ENCODE measurements at regions not wholly inside any gene's neighbourhood (a gene's known extent, or its start where the extent isn't known, plus 50 kb on each side); places are given as distances from the start of the nearest gene placed in this dataset.

DNA sequence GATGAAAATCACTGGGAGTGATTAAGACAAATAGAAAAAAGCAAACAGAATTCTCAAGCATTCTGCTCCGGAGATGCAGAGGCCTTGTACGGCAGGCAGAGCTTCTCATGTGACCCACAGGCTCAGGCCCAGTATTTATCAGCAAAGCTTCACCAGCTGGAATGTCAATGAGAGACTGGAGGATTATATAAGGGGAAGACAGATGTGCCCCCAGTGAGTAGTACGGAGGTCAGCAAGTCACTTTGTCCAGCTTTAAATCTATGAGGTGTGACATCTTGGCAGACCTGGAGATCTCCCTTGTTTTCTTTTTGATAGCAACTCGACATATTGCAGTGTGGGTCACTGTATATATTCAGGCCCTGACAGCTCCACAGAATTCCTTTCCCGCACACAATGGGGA lies 106.8 kb downstream of the HHIPL2 start (continued):
- TF ChIP-seq EGR1 (IDR thresholded peaks at IDR 0.05; ENCODE audit: borderline replicate concordance, low read depth, low read length), result no peak

DNA sequence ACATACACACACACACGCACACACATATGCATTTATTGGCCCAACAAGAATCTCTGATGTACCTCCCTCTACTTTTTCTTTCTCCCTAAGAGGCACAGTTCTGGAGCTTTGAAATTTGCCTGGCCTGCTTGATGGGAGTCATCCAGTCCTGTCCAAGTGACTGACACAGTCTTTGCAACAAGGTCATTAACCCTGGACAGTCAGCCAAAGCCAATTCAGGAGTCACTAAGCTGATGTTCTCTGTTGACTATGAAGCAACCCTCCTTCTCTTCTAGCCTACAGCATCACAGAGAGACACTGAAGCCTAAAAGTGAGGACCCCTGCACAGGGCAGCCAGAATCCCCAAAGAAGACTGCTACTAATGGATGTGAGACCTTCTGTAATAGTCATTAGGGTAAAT lies 123.1 kb downstream of the HHIPL2 start:
- Histone ChIP-seq H3K9ac (replicated peaks in 1 of 4; ENCODE audit: extremely low read depth in 1 of 4, low read depth in 3 of 4, low read length in 3 of 4) (no peak overlapping the region), H4K91ac (replicated peaks; ENCODE audit: insufficient read length, low read length) (no peak overlapping the region), H4K5ac (ENCODE audit: insufficient read length, low read depth, low read length) (no peak overlapping the region), H3K27me3 (replicated peaks in 1 of 4; ENCODE audit: control insufficient read depth in 3 of 4, extremely low read depth in 1 of 4, insufficient read depth in 3 of 4, low read length in 3 of 4) (no peaks in the 10 kb centered on the region), H4K20me1 (replicated peaks in 1 of 2; ENCODE audit: control insufficient read depth in 1 of 2, insufficient read depth in 2 of 2, low read length in 2 of 2) (no peaks in the 10 kb centered on the region), H3K27ac (ENCODE audit: low read depth, low read length) (no peak overlapping the region), H3K4me3 (ENCODE audit: extremely low read depth in 1 of 4, insufficient read depth in 2 of 4, low read depth in 3 of 4, low read length in 4 of 4) (no peak overlapping the region), H3K14ac (ENCODE audit: insufficient read length) (no peak overlapping the region), H4K8ac (ENCODE audit: extremely low read depth, insufficient read depth, low read length) (no peak overlapping the region), H3K36me3 (ENCODE audit: control insufficient read depth in 2 of 4, insufficient read depth in 4 of 4, low read length in 3 of 4) (no peaks in the 10 kb centered on the region), H3K4me2 (ENCODE audit: insufficient read depth in 1 of 2, low read depth in 2 of 2, low read length in 2 of 2) (no peak overlapping the region), H3K9me3 (ENCODE audit: insufficient read depth in 2 of 2, low read depth in 1 of 2, low read length in 1 of 2) (no peaks in the 10 kb centered on the region), H3K56ac (replicated peaks; ENCODE audit: insufficient read length, low read depth, low read length) (no peak overlapping the region), H3K23ac (ENCODE audit: insufficient read length) (no peak overlapping the region), H3K79me2 (ENCODE audit: control insufficient read depth in 1 of 2, insufficient read depth in 2 of 2, low read length in 2 of 2) (no peaks in the 10 kb centered on the region), H3K4ac (replicated peaks; ENCODE audit: insufficient read length, low read depth, low read length) (no peak overlapping the region), H2BK5ac (ENCODE audit: low read depth, low read length) (no peak overlapping the region), H3K79me1 (ENCODE audit: low read depth, low read length) (no peaks in the 10 kb centered on the region), H3K4me1 (replicated peaks in 1 of 4; ENCODE audit: control insufficient read depth in 3 of 4, insufficient read depth in 4 of 4, low read length in 3 of 4) (no peaks in the 10 kb centered on the region), H2AK5ac (ENCODE audit: low read depth, low read length) (no peak overlapping the region), H2BK15ac (ENCODE audit: low read length) (no peak overlapping the region), H3K23me2 (ENCODE audit: low read depth, low read length) (no peaks in the 10 kb centered on the region), H2AFZ (ENCODE audit: low read length) (no peak overlapping the region), H2BK20ac (ENCODE audit: low read length) (no peak overlapping the region), H2BK12ac (ENCODE audit: low read depth, low read length) (no peak overlapping the region), H3K18ac (ENCODE audit: extremely low read depth, low read length) (no peak overlapping the region), H2BK120ac (replicated peaks; ENCODE audit: low read depth, low read length) (no peak overlapping the region)
- CTCF ChIA-PET (ENCODE audit: partially characterized antibody), result no interaction called here
- POLR2A ChIA-PET (ENCODE audit: partially characterized antibody), result no interaction called here
- 81% methylated on average over 1 of the region's 1 CpG; no CpG with 5 or more reads in 1 of the 2 experiments for WGBS, 2 experiments (ENCODE audit: extremely low coverage in 1 of 2, insufficient coverage in 1 of 2, insufficient read length in 1 of 2, insufficient replicate concordance in 2 of 2, low coverage in 1 of 2, low lambda C conversion rate in 2 of 2, missing lambda C conversion rate in 1 of 2)
- no peak for DNase-seq (ENCODE audit: low read depth in 1 of 2, low spot score in 2 of 2)
- FAIRE-seq, result no peak
- TF ChIP-seq NANOG (IDR thresholded peaks at IDR 0.05; ENCODE audit: insufficient read depth, low read depth, low read length, poor library complexity, severe bottlenecking) (no peak), SIX5 (IDR thresholded peaks at IDR 0.05; ENCODE audit: low read depth, low read length) (no peak), SAP30 (IDR thresholded peaks at IDR 0.05; ENCODE audit: insufficient read depth, insufficient replicate concordance, low read length) (no peak), ASH2L (IDR thresholded peaks at IDR 0.05; ENCODE audit: low read length) (no peak), CHD1 (IDR thresholded peaks at IDR 0.05; ENCODE audit: low read depth, low read length) (no peak), HDAC6 (IDR thresholded peaks at IDR 0.05; ENCODE audit: low read depth, low read length) (no peak), CREB1 (IDR thresholded peaks at IDR 0.05) (no peak), POLR2A (IDR thresholded peaks at IDR 0.05; ENCODE audit: control extremely low read depth in 1 of 2, low read depth in 2 of 2, low read length in 2 of 2) (no peak), CBX5 (IDR thresholded peaks at IDR 0.05; ENCODE audit: low read depth, low read length) (no peak), CTBP2 (IDR thresholded peaks at IDR 0.05; ENCODE audit: borderline replicate concordance, insufficient read depth, insufficient read length, low read length) (no peak), TAF7 (optimal IDR thresholded peaks at IDR 0.05; ENCODE audit: borderline replicate concordance, low read depth, low read length) (no peak), TAF1 (IDR thresholded peaks at IDR 0.05; ENCODE audit: low read depth, low read length) (no peak), FOSL1 (IDR thresholded peaks at IDR 0.05; ENCODE audit: insufficient read depth, low read depth, low read length) (no peak), TCF12 (IDR thresholded peaks at IDR 0.05; ENCODE audit: low read depth, low read length) (no peak)

Measured in H1 (cell line).